ENCODE measurements at regions not wholly inside any gene's neighbourhood (a gene's known extent, or its start where the extent isn't known, plus 50 kb on each side); places are given as distances from the start of the nearest gene placed in this dataset.

- H3K4me3 ChIP-seq (replicated peaks; ENCODE audit: low read depth, low read length): no peak overlapping the region
- DNase-seq (ENCODE audit: low read depth): no peak
- no peak for TF ChIP-seq CTCF (IDR thresholded peaks at IDR 0.05; ENCODE audit: low read length, missing control alignments)
These were observed 264.0 kb downstream of the KLF13 start for GRCh38 chr15:31590609-31591008.

DNA sequence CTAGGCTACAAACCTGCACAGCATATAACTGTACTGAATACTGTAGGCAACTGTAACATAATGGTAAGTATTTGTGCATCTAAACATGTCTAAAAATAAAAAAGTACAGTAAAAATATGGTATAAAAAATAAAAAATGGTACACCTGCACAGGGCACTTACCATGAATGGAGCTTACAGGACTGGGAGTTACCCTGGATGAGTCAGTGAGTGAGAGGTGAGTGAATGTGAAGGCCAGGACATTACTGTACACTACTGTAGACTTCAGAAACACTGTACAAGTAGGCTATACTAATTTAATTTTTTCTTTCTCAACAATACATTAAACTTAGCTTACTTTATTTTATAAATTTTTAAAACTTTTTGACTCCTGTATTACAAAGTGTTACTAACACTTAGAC, 265.3 kb downstream of the KLF13 start:
- TF ChIP-seq CTCF (IDR thresholded peaks at IDR 0.05; ENCODE audit: low read length, missing control alignments): no peak
- DNase-seq (ENCODE audit: low read depth): no peak
- no peak overlapping the region for H3K4me3 ChIP-seq (replicated peaks; ENCODE audit: low read depth, low read length)

GRCh38 chr15:31597466-31597865, 270.8 kb downstream of the KLF13 start:
- H3K4me3 ChIP-seq (replicated peaks; ENCODE audit: low read depth, low read length): no peak overlapping the region
- TF ChIP-seq CTCF (IDR thresholded peaks at IDR 0.05; ENCODE audit: low read length, missing control alignments): no peak
- DNase-seq (ENCODE audit: low read depth): no peak

DNA sequence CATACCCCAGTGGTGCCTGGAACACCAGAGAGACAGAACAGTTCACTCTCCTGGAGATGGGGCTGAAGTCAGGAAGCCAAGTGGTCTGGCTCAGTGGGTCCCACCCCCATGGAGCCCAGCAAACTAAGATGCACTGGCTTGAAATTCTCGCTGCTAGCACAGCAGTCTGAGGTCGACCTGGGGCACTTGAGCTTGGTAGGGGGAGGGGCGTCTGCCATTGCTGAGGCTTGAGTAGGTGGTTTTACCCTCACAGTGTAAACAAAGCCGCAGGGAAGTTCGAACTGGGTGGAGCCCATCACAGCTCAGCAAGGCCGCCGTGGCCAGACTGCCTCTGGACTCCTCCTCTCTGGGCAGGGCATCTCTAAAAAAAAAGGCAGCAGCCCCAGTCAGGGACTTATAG, 272.0 kb downstream of the KLF13 start:
- TF ChIP-seq CTCF (IDR thresholded peaks at IDR 0.05; ENCODE audit: low read length, missing control alignments): no peak
- no peak overlapping the region for H3K4me3 ChIP-seq (replicated peaks; ENCODE audit: low read depth, low read length)
- DNase-seq (ENCODE audit: low read depth): no peak

DNA sequence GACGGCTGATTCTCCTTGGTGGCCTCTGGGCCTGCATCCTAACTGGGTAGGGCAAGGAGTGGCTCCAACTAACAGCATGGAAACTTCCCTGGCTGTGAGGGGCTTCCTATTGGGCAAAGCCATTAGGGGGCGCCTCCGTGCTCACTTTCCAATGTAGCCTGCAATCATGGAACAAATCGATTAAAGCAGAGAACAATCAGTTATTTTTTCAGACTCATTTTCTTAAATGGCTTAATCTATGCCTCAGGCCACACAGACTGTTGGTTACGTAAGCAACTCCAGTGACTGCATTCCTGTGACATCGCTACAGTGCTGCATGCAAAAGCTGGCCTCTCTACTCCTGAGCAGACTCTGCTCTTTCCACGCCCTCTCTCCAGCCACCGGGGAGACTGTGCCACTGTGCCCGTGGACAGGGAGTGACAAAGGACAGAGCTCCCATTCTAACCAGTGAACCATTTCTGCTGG, 278.9 kb downstream of the KLF13 start:
- no peak for DNase-seq (ENCODE audit: low read depth)
- no peak for TF ChIP-seq CTCF (IDR thresholded peaks at IDR 0.05; ENCODE audit: low read length, missing control alignments)
- no peak overlapping the region for H3K4me3 ChIP-seq (replicated peaks; ENCODE audit: low read depth, low read length)

- no peak for DNase-seq (ENCODE audit: low read depth)
- no peak for TF ChIP-seq CTCF (IDR thresholded peaks at IDR 0.05; ENCODE audit: low read length, missing control alignments)
- no peak overlapping the region for H3K4me3 ChIP-seq (replicated peaks; ENCODE audit: low read depth, low read length)
These were observed 279.6 kb downstream of the KLF13 start for GRCh38 chr15:31606194-31606669.

- no peak for TF ChIP-seq CTCF (IDR thresholded peaks at IDR 0.05; ENCODE audit: low read length, missing control alignments)
- no peak for DNase-seq (ENCODE audit: low read depth)
- H3K4me3 ChIP-seq (replicated peaks; ENCODE audit: low read depth, low read length): no peak overlapping the region
These were observed 280.4 kb downstream of the KLF13 start for GRCh38 chr15:31606931-31607497.
